ENCODE measurements at regions not wholly inside any gene's neighbourhood (a gene's known extent, or its start where the extent isn't known, plus 50 kb on each side); places are given as distances from the start of the nearest gene placed in this dataset.

GRCh38 chr13:63853816-63854215 lies 2438.2 kb upstream of the PCDH20 start:
- Histone ChIP-seq H3K27me3 (ENCODE audit: control insufficient read depth in 2 of 2, insufficient read depth in 2 of 2, low read length in 2 of 2) (no peaks in the 10 kb centered on the region), H2AFZ (ENCODE audit: low read depth, low read length) (no peak overlapping the region), H4K20me1 (replicated peaks; ENCODE audit: control insufficient read depth, extremely low read depth, insufficient read depth, low read length) (no peaks in the 10 kb centered on the region), H3K27ac (ENCODE audit: insufficient read depth, low read depth, low read length) (no peak overlapping the region), H3K4me1 (ENCODE audit: control insufficient read depth, extremely low read depth, insufficient read depth, low read length) (no peaks in the 10 kb centered on the region), H3K9me1 (replicated peaks; ENCODE audit: control insufficient read depth, extremely low read depth, insufficient read depth, low read length) (no peaks in the 10 kb centered on the region), H3K36me3 (ENCODE audit: control insufficient read depth in 2 of 2, extremely low read depth in 1 of 2, insufficient read depth in 2 of 2, low read length in 2 of 2) (no peaks in the 10 kb centered on the region), H3K9me3 (replicated peaks; ENCODE audit: control insufficient read depth, insufficient read depth, low read length) (no peaks in the 10 kb centered on the region), H3K4me3 (replicated peaks in 1 of 3; ENCODE audit: insufficient read depth in 1 of 3, low read depth in 1 of 3, low read length in 3 of 3) (no peak overlapping the region), H3K79me2 (ENCODE audit: control insufficient read depth, insufficient read depth, low read length) (no peaks in the 10 kb centered on the region), H3K9ac (replicated peaks; ENCODE audit: extremely low read depth, insufficient read depth, low read length) (no peak overlapping the region), H3K4me2 (ENCODE audit: insufficient read depth, low read length) (no peak overlapping the region)
- no TSS peak for BruUV-seq (replicated peaks)
- ChIA-PET CTCF (no interaction called here), POLR2A (no interaction called here)
- dilution Hi-C loops (cut with MboI; ENCODE audit: extremely low pct_ligation_motif_present, low sequenced_read_pairs) (no loop called here), intact Hi-C loops (cut with micrococcal nuclease) (no loop called here)
- DNase-seq (ENCODE audit: low read depth, low spot score) (no peak), FAIRE-seq (no peak)
- no peak for TF ChIP-seq FOS (IDR thresholded peaks at IDR 0.05; ENCODE audit: borderline replicate concordance, insufficient read depth, low read length)
- TF ChIP-seq, protein P1, sequence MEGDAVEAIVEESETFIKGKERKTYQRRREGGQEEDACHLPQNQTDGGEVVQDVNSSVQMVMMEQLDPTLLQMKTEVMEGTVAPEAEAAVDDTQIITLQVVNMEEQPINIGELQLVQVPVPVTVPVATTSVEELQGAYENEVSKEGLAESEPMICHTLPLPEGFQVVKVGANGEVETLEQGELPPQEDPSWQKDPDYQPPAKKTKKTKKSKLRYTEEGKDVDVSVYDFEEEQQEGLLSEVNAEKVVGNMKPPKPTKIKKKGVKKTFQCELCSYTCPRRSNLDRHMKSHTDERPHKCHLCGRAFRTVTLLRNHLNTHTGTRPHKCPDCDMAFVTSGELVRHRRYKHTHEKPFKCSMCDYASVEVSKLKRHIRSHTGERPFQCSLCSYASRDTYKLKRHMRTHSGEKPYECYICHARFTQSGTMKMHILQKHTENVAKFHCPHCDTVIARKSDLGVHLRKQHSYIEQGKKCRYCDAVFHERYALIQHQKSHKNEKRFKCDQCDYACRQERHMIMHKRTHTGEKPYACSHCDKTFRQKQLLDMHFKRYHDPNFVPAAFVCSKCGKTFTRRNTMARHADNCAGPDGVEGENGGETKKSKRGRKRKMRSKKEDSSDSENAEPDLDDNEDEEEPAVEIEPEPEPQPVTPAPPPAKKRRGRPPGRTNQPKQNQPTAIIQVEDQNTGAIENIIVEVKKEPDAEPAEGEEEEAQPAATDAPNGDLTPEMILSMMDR (IDR thresholded peaks at IDR 0.05; ENCODE audit: extremely low read depth in 1 of 2, insufficient read depth in 1 of 2, low read depth in 1 of 2, low read length in 2 of 2): no peak
- no peak for TF ChIP-seq GATA2 (IDR thresholded peaks at IDR 0.05; ENCODE audit: insufficient read depth, insufficient read length, low read depth, low read length)
- no peak for TF ChIP-seq EZH2 (IDR thresholded peaks at IDR 0.05; ENCODE audit: borderline replicate concordance, low read depth, low read length, severe bottlenecking)
- no peak for TF ChIP-seq POLR2A (IDR thresholded peaks at IDR 0.05; ENCODE audit: low read depth, low read length)
- no peak for TF ChIP-seq JUN (IDR thresholded peaks at IDR 0.05; ENCODE audit: borderline replicate concordance, insufficient read depth, insufficient read length, low read depth)
- TF ChIP-seq POLR2AphosphoS5 (IDR thresholded peaks at IDR 0.05; ENCODE audit: insufficient read depth, low read depth, low read length): no peak
- no peak for TF ChIP-seq MYC (IDR thresholded peaks at IDR 0.05; ENCODE audit: low read depth, low read length)
- TF ChIP-seq MAX (IDR thresholded peaks at IDR 0.05; ENCODE audit: insufficient read depth, insufficient read length): no peak

All from endothelial cell of umbilical vein (primary cell).